GM23338 (cell line): ENCODE measurements at regions not wholly inside any gene's neighbourhood (a gene's known extent, or its start where the extent isn't known, plus 50 kb on each side); places are given as distances from the start of the nearest gene placed in this dataset.

Experiments
- ATAC-seq: fragments of 200-7000 bp; cut with Tn5 transposase; 3 replicates; pipeline ENCODE4 v1.9.1; 2020
- DNase-seq: peaks from one replicate; pipeline ENCODE4 v3.0.0-alpha.2; 2015; ENCODE audit warnings: low spot score
- H2AFZ ChIP-seq: fragments of 200-600 bp; sonication (generic); 2 replicates; pipeline ENCODE4 v1.8.0; 2016; ENCODE audit warnings: antibody characterized with exemption, mild to moderate bottlenecking, moderate library complexity
- H3F3A ChIP-seq: fragments of 200-600 bp; sonication (generic); replicated peaks from 2 replicates; pipeline ENCODE4 v1.8.0; 2017; ENCODE audit warnings: antibody characterized with exemption, mixed run types, low read depth
- H3K27ac ChIP-seq: fragments of 200-600 bp; sonication (generic); 2 replicates; pipeline ENCODE4 v1.6.1; 2016; ENCODE audit warnings: low read depth
- H3K27me3 ChIP-seq: fragments of 200-600 bp; sonication (generic); 2 replicates; pipeline ENCODE4 v1.8.0; 2016; ENCODE audit warnings: mild to moderate bottlenecking, mixed run types, moderate library complexity; ENCODE audit not compliant: insufficient read depth
- H3K36me3 ChIP-seq: fragments of 200-600 bp; sonication (generic); 2 replicates; pipeline ENCODE4 v1.8.0; 2016; ENCODE audit warnings: mild to moderate bottlenecking; ENCODE audit not compliant: insufficient read depth
- H3K4me1 ChIP-seq: fragments of 200-600 bp; sonication (generic); 2 replicates; pipeline ENCODE4 v1.8.0; 2016; ENCODE audit warnings: mild to moderate bottlenecking, moderate library complexity; ENCODE audit not compliant: insufficient read depth
- H3K4me2 ChIP-seq: fragments of 200-600 bp; sonication (generic); 2 replicates; pipeline ENCODE4 v1.7.1; 2017; ENCODE audit warnings: mixed run types
- H3K4me3 ChIP-seq: fragments of 200-600 bp; sonication (generic); 2 replicates; pipeline ENCODE4 v1.6.1; 2016; ENCODE audit warnings: mixed run types
- H3K79me2 ChIP-seq: fragments of 200-600 bp; sonication (generic); replicated peaks from 2 replicates; pipeline ENCODE4 v1.8.0; 2017; ENCODE audit warnings: mild to moderate bottlenecking; ENCODE audit not compliant: insufficient read depth
- H3K9me2 ChIP-seq: fragments of 200-600 bp; sonication (generic); 2 replicates; pipeline ENCODE4 v1.8.0; 2017; ENCODE audit not compliant: insufficient read depth
- H4K20me1 ChIP-seq: fragments of 200-600 bp; sonication (generic); replicated peaks from 2 replicates; pipeline ENCODE4 v1.8.0; 2017; ENCODE audit warnings: mild to moderate bottlenecking; ENCODE audit not compliant: insufficient read depth
- H3K27ac Mint-ChIP-seq: 2 replicates; pipeline ENCODE4 v1.8.0; 2020; ENCODE audit warnings: inconsistent platforms, mild to moderate bottlenecking, moderate library complexity, mixed read lengths
- H3K27me3 Mint-ChIP-seq: 3 replicates; pipeline ENCODE4 v1.8.0; 2022; ENCODE audit warnings: low read depth, mild to moderate bottlenecking, moderate library complexity, mixed read lengths, inconsistent platforms; ENCODE audit not compliant: insufficient read depth, poor library complexity
- H3K36me3 Mint-ChIP-seq: 3 replicates; pipeline ENCODE4 v1.8.0; 2021; ENCODE audit warnings: low read depth, mild to moderate bottlenecking, inconsistent platforms, moderate library complexity, mixed read lengths
- H3K4me1 Mint-ChIP-seq: 3 replicates; pipeline ENCODE4 v1.8.0; 2020; ENCODE audit warnings: mild to moderate bottlenecking, inconsistent platforms, mixed read lengths
- H3K4me3 Mint-ChIP-seq: 3 replicates; pipeline ENCODE4 v1.8.0; 2021; ENCODE audit warnings: moderate library complexity, mild to moderate bottlenecking, inconsistent platforms, mixed read lengths
- H3K9me3 Mint-ChIP-seq: 3 replicates; pipeline ENCODE4 v1.8.0; 2020; ENCODE audit warnings: moderate library complexity, mild to moderate bottlenecking, inconsistent platforms, mixed read lengths
- CREB1 ChIP-seq: fragments of 250-450 bp; sonication (Bioruptor Pico); IDR thresholded peaks from 2 replicates; pipeline ENCODE4 v1.5.0; 2020; ENCODE audit warnings: low read depth, mild to moderate bottlenecking, moderate library complexity
- CTCF ChIP-seq, 2 experiments: fragments of 200-600 bp in 1 of 2; sonication (generic) in 1 of 2; conservative IDR thresholded peaks; 2 replicates each; pipeline versions ENCODE4 v1.5.1 to v1.6.1; 2016 to 2017; ENCODE audit warnings: antibody characterized with exemption in 2 of 2, low read depth in 2 of 2, mild to moderate bottlenecking in 2 of 2, moderate library complexity in 1 of 2
- ETS1 ChIP-seq: IDR thresholded peaks from 2 replicates; pipeline ENCODE4 v1.6.1; 2016; ENCODE audit warnings: antibody characterized with exemption
- EZH2 ChIP-seq: fragments of 200-600 bp; sonication (generic); IDR thresholded peaks from one replicate; pipeline ENCODE4 v1.8.0; 2017; ENCODE audit warnings: antibody characterized with exemption, mild to moderate bottlenecking, low read depth; ENCODE audit not compliant: unreplicated experiment
- EZH2phosphoT487 ChIP-seq: fragments of 200-600 bp; sonication (generic); IDR thresholded peaks from one replicate; pipeline ENCODE4 v1.8.1; 2018; ENCODE audit warnings: antibody characterized with exemption; ENCODE audit not compliant: unreplicated experiment
- JUNB ChIP-seq: IDR thresholded peaks from one replicate; pipeline ENCODE4 v1.6.1; 2016; ENCODE audit warnings: antibody characterized with exemption; ENCODE audit not compliant: unreplicated experiment
- NANOG ChIP-seq: IDR thresholded peaks from 2 replicates; pipeline ENCODE4 v1.6.1; 2016; ENCODE audit warnings: antibody characterized with exemption, borderline replicate concordance
- POLR2AphosphoS5 ChIP-seq: IDR thresholded peaks from 2 replicates; pipeline ENCODE4 v1.6.1; 2016; ENCODE audit warnings: antibody characterized with exemption, low read depth
- REST ChIP-seq: IDR thresholded peaks from one replicate; pipeline ENCODE4 v1.6.1; 2018; ENCODE audit warnings: antibody characterized with exemption; ENCODE audit not compliant: unreplicated experiment
- ZNF114 ChIP-seq: fragments of 250-450 bp; sonication (Bioruptor Pico); IDR thresholded peaks from 2 replicates; pipeline ENCODE4 v1.5.0; 2020; ENCODE audit warnings: mild to moderate bottlenecking, moderate library complexity
- ZNF331 ChIP-seq: fragments of 250-450 bp; sonication (Bioruptor Pico); IDR thresholded peaks from 2 replicates; pipeline ENCODE4 v1.5.0; 2020; ENCODE audit warnings: low read depth, mild to moderate bottlenecking, moderate library complexity
- ZNF462 ChIP-seq: fragments of 250-450 bp; sonication (Bioruptor Pico); IDR thresholded peaks from 2 replicates; pipeline ENCODE4 v1.5.0; 2020; ENCODE audit warnings: mild to moderate bottlenecking, moderate library complexity

GRCh38 chrX:39564751-39565150 lies 533.0 kb downstream of the BCOR start (continued):
- TF ChIP-seq ZNF462 (CRISPR knock-in tag) (no peak), ETS1 (no peak), ZNF114 (CRISPR knock-in tag) (no peak), NANOG (no peak), EZH2phosphoT487 (no peak)

GRCh38 chrX:39574178-39574577 lies 523.6 kb downstream of the BCOR start:
- DNase-seq (no peak), ATAC-seq (no peak)
- H3K27me3 Mint-ChIP-seq, result no peaks in the 10 kb centered on the region
- no peaks in the 10 kb centered on the region; the same call in 2 of the 3 replicates for H3K9me3 Mint-ChIP-seq
- Histone ChIP-seq H3K79me2 (no peaks in the 10 kb centered on the region), H3K9me2 (no peaks in the 10 kb centered on the region), H2AFZ (no peak overlapping the region), H3K27me3 (no peaks in the 10 kb centered on the region), H3K4me1 (no peaks in the 10 kb centered on the region), H3K36me3 (no peaks in the 10 kb centered on the region), H3K4me3 (no peak overlapping the region), H3K4me2 (no peak overlapping the region), H4K20me1 (no peaks in the 10 kb centered on the region), H3F3A (no peaks in the 10 kb centered on the region), H3K27ac (no peak overlapping the region)
- H3K4me3 Mint-ChIP-seq, result no peak overlapping the region
- H3K36me3 Mint-ChIP-seq, result no peaks in the 10 kb centered on the region
- no peak overlapping the region for H3K27ac Mint-ChIP-seq
- H3K4me1 Mint-ChIP-seq, result peaks cover 14% of the 10 kb centered on the region; the same call in 2 of the 3 replicates
- no peak for TF ChIP-seq CTCF (conservative IDR thresholded peaks at IDR 0.05; ENCODE audit: low read depth in 2 of 2)
- no peak for TF ChIP-seq NANOG
- TF ChIP-seq EZH2, result no peak
- no peak for TF ChIP-seq ETS1
- TF ChIP-seq POLR2AphosphoS5, result no peak
- TF ChIP-seq JUNB, result no peak
- TF ChIP-seq ZNF331 (CRISPR knock-in tag), result no peak
- TF ChIP-seq CREB1 (CRISPR knock-in tag), result no peak
- TF ChIP-seq REST, result no peak
- TF ChIP-seq EZH2phosphoT487, result no peak
